Osteoblast (primary cell): ENCODE measurements at regions not wholly inside any gene's neighbourhood (a gene's known extent, or its start where the extent isn't known, plus 50 kb on each side); places are given as distances from the start of the nearest gene placed in this dataset.

Experiments
- DNase-seq: peaks from one replicate; pipeline ENCODE4 v3.0.0; 2011; ENCODE audit warnings: low spot score, mixed read lengths; ENCODE audit not compliant: insufficient read length; ENCODE audit errors: missing footprints
- H2AFZ ChIP-seq: 2 replicates; pipeline ENCODE4 v1.6.0; 2011; ENCODE audit warnings: mild to moderate bottlenecking, low read length
- H3K27ac ChIP-seq: 2 replicates; pipeline ENCODE4 v1.5.1; 2011; ENCODE audit warnings: mild to moderate bottlenecking, low read depth, low read length, moderate library complexity
- H3K27me3 ChIP-seq: 2 replicates; pipeline ENCODE4 v1.6.0; 2012; ENCODE audit warnings: mild to moderate bottlenecking, control low read depth, inconsistent platforms, low read length, moderate library complexity; ENCODE audit not compliant: insufficient read depth
- H3K36me3 ChIP-seq: 2 replicates; pipeline ENCODE4 v1.5.1; 2011; ENCODE audit warnings: mild to moderate bottlenecking, low read length, control low read depth, moderate library complexity; ENCODE audit not compliant: insufficient read depth
- H3K4me1 ChIP-seq: 2 replicates; pipeline ENCODE4 v1.5.1; 2011; ENCODE audit warnings: mild to moderate bottlenecking, low read length, control low read depth, moderate library complexity; ENCODE audit not compliant: insufficient read depth
- H3K4me2 ChIP-seq: 2 replicates; pipeline ENCODE4 v1.6.0; 2011; ENCODE audit warnings: mild to moderate bottlenecking, low read length; ENCODE audit not compliant: insufficient read depth
- H3K4me3 ChIP-seq: fragments of 200-600 bp; sonication (generic); 3 replicates; pipeline ENCODE4 v1.5.1; 2012; ENCODE audit warnings: mild to moderate bottlenecking, low read length, inconsistent platforms; ENCODE audit not compliant: insufficient read depth
- H3K79me2 ChIP-seq: 2 replicates; pipeline ENCODE4 v1.6.0; 2012; ENCODE audit warnings: mild to moderate bottlenecking, low read length, control low read depth, inconsistent platforms; ENCODE audit not compliant: insufficient read depth
- H3K9me3 ChIP-seq: 2 replicates; pipeline ENCODE4 v1.5.1; 2011; ENCODE audit warnings: low read depth, low read length, control low read depth
- H4K20me1 ChIP-seq: 2 replicates; pipeline ENCODE4 v1.6.0; 2012; ENCODE audit warnings: mild to moderate bottlenecking, low read length, control low read depth; ENCODE audit not compliant: insufficient read depth
- CTCF ChIP-seq: IDR thresholded peaks from 2 replicates; pipeline ENCODE4 v1.5.1; 2011; ENCODE audit warnings: mild to moderate bottlenecking, low read depth, low read length, moderate library complexity; ENCODE audit errors: extremely low read depth

- Histone ChIP-seq H3K27ac (no peak overlapping the region), H3K4me1 (no peaks in the 10 kb centered on the region), H2AFZ (no peak overlapping the region), H3K36me3 (no peaks in the 10 kb centered on the region), H4K20me1 (no peaks in the 10 kb centered on the region), H3K27me3 (no peaks in the 10 kb centered on the region), H3K79me2 (no peaks in the 10 kb centered on the region), H3K4me3 (no peak overlapping the region), H3K4me2 (no peak overlapping the region), H3K9me3 (peaks cover 6% of the 10 kb centered on the region)
- TF ChIP-seq CTCF: no peak
- no peak for DNase-seq
Measured at GRCh38 chr7:52652621-52653020, 382.8 kb upstream of the POM121L12 start.

GRCh38 chr7:52648872-52649271 is 386.6 kb upstream of the POM121L12 start:
- no peaks in the 10 kb centered on the region for H3K4me1 ChIP-seq
- no peak for TF ChIP-seq CTCF
- no peak overlapping the region for H3K27ac ChIP-seq
- H3K4me2 ChIP-seq: no peak overlapping the region
- H3K36me3 ChIP-seq: no peaks in the 10 kb centered on the region
- H2AFZ ChIP-seq: no peak overlapping the region
- H3K9me3 ChIP-seq: peaks cover 6% of the 10 kb centered on the region
- no peaks in the 10 kb centered on the region for H3K27me3 ChIP-seq
- no peak for DNase-seq
- no peak overlapping the region for H3K4me3 ChIP-seq
- no peaks in the 10 kb centered on the region for H4K20me1 ChIP-seq
- H3K79me2 ChIP-seq: no peaks in the 10 kb centered on the region

- TF ChIP-seq CTCF: no peak
- no peaks in the 10 kb centered on the region for H3K27me3 ChIP-seq
- H3K36me3 ChIP-seq: no peaks in the 10 kb centered on the region
- peaks cover 3% of the 10 kb centered on the region for H3K9me3 ChIP-seq
- H3K4me2 ChIP-seq: no peak overlapping the region
- H3K27ac ChIP-seq: no peak overlapping the region
- H3K4me1 ChIP-seq: no peaks in the 10 kb centered on the region
- H3K4me3 ChIP-seq: no peak overlapping the region
- no peaks in the 10 kb centered on the region for H3K79me2 ChIP-seq
- no peak overlapping the region for H2AFZ ChIP-seq
- no peak for DNase-seq
- H4K20me1 ChIP-seq: no peaks in the 10 kb centered on the region
Measured at GRCh38 chr7:52647046-52647445, 388.4 kb upstream of the POM121L12 start.

- H3K4me1 ChIP-seq: no peaks in the 10 kb centered on the region
- no peaks in the 10 kb centered on the region for H3K27me3 ChIP-seq
- no peaks in the 10 kb centered on the region for H4K20me1 ChIP-seq
- no peak for DNase-seq
- no peaks in the 10 kb centered on the region for H3K36me3 ChIP-seq
- H3K4me3 ChIP-seq: no peak overlapping the region
- no peak overlapping the region for H2AFZ ChIP-seq
- TF ChIP-seq CTCF: no peak
- H3K4me2 ChIP-seq: no peak overlapping the region
- H3K9me3 ChIP-seq: no peaks in the 10 kb centered on the region
- H3K79me2 ChIP-seq: no peaks in the 10 kb centered on the region
- no peak overlapping the region for H3K27ac ChIP-seq
Measured at GRCh38 chr7:52639981-52640380, 395.5 kb upstream of the POM121L12 start.
